Caco-2 (cell line): ENCODE measurements at regions not wholly inside any gene's neighbourhood (a gene's known extent, or its start where the extent isn't known, plus 50 kb on each side); places are given as distances from the start of the nearest gene placed in this dataset.

Source experiments
- BruUV-seq: library from RNA; stranded (reverse); fragments of 400-500 nt; replicated peaks from 2 replicates; lab custom pipeline; 2021; lab: Mats Ljungman, UMichigan
- CTCF ChIA-PET: fragments of 300-600 bp; sonication (Branson Sonifier 250); formaldehyde crosslinking; loops from one replicate; lab custom pipeline; 2022; ENCODE audit warnings: antibody characterized with exemption; lab: Charles Lee
- POLR2A ChIA-PET: fragments of 300-600 bp; sonication (Branson Sonifier 250); formaldehyde crosslinking; loops from one replicate; lab custom pipeline; 2022; ENCODE audit warnings: antibody characterized with exemption; lab: Charles Lee
- DNase-seq, 2 experiments: peaks; one replicate each; pipeline versions ENCODE4 v3.0.0 to v3.0.0-alpha.2; 2020 to 2022
- H3K27me3 ChIP-seq: replicated peaks from 2 replicates; pipeline ENCODE4 v1.6.0; 2011; ENCODE audit warnings: low read length; ENCODE audit not compliant: control insufficient read depth, insufficient read depth
- H3K36me3 ChIP-seq: 2 replicates; pipeline ENCODE4 v1.5.1; 2011; ENCODE audit warnings: low read length; ENCODE audit not compliant: control insufficient read depth, insufficient read depth
- H3K4me1 ChIP-seq: fragments of 250-450 bp; sonication (Bioruptor Pico); 2 replicates; pipeline ENCODE4 v1.5.1; 2020; ENCODE audit warnings: mild to moderate bottlenecking
- H3K4me3 ChIP-seq: 2 replicates; pipeline ENCODE4 v1.5.1; 2011; ENCODE audit warnings: low read depth, mild to moderate bottlenecking, control low read depth, low read length
- H3K9me3 ChIP-seq: fragments of 250-450 bp; sonication (Bioruptor Pico); 2 replicates; pipeline ENCODE4 v1.5.1; 2020; ENCODE audit warnings: mild to moderate bottlenecking, moderate library complexity
- H3K27ac Mint-ChIP-seq: one replicate; pipeline ENCODE4 v1.8.0; 2022; ENCODE audit warnings: mixed read lengths; ENCODE audit not compliant: unreplicated experiment
- H3K27me3 Mint-ChIP-seq: one replicate; pipeline ENCODE4 v1.8.0; 2022; ENCODE audit warnings: mixed read lengths; ENCODE audit not compliant: insufficient read depth, unreplicated experiment
- H3K36me3 Mint-ChIP-seq: one replicate; pipeline ENCODE4 v1.8.0; 2022; ENCODE audit warnings: mild to moderate bottlenecking, mixed read lengths; ENCODE audit not compliant: insufficient read depth, unreplicated experiment
- H3K4me1 Mint-ChIP-seq: one replicate; pipeline ENCODE4 v1.8.0; 2022; ENCODE audit warnings: low read depth, mixed read lengths; ENCODE audit not compliant: unreplicated experiment
- H3K4me3 Mint-ChIP-seq: one replicate; pipeline ENCODE4 v1.8.0; 2022; ENCODE audit warnings: mild to moderate bottlenecking, moderate library complexity, mixed read lengths; ENCODE audit not compliant: unreplicated experiment
- H3K9me3 Mint-ChIP-seq: one replicate; pipeline ENCODE4 v1.8.0; 2022; ENCODE audit warnings: mixed read lengths; ENCODE audit not compliant: unreplicated experiment
- CTCF ChIP-seq, 2 experiments: fragments of 200-600 bp in 1 of 2; IDR thresholded peaks; 1 replicate in 1 of 2; 2 replicates in 1 of 2; pipeline versions ENCODE4 v1.5.1 to v1.8.0; 2011 to 2022; ENCODE audit warnings: antibody characterized with exemption in 1 of 2, control low read depth in 1 of 2, inconsistent platforms in 1 of 2, low read depth in 1 of 2, low read length in 1 of 2, mild to moderate bottlenecking in 1 of 2, moderate library complexity in 1 of 2; ENCODE audit not compliant: insufficient read depth in 1 of 2, severe bottlenecking in 1 of 2, unreplicated experiment in 1 of 2
- intact Hi-C: fragments of 100-400 bp; cut with micrococcal nuclease; formaldehyde crosslinking; loops from one replicate; pipeline ENCODE4 v1.10.0; 2022; ENCODE audit not compliant: unreplicated experiment

- no peaks in the 10 kb centered on the region for H3K4me1 ChIP-seq
- H3K9me3 ChIP-seq: no peaks in the 10 kb centered on the region
- Mint-ChIP-seq H3K27ac (no peak overlapping the region), H3K4me1 (no peaks in the 10 kb centered on the region), H3K27me3 (peaks cover 25% of the 10 kb centered on the region), H3K4me3 (no peak overlapping the region), H3K9me3 (no peaks in the 10 kb centered on the region), H3K36me3 (no peaks in the 10 kb centered on the region)
- no peak for TF ChIP-seq CTCF (IDR thresholded peaks at IDR 0.05; ENCODE audit: insufficient read depth in 1 of 2, low read depth in 1 of 2, low read length in 1 of 2, severe bottlenecking in 1 of 2, unreplicated experiment in 1 of 2)
- CTCF ChIA-PET: no interaction called here
- no peak for DNase-seq
- intact Hi-C loops: no loop called here
- H3K36me3 ChIP-seq: no peaks in the 10 kb centered on the region
- H3K4me3 ChIP-seq: no peak overlapping the region
- POLR2A ChIA-PET: no interaction called here
- BruUV-seq: no TSS peak
- no peaks in the 10 kb centered on the region for H3K27me3 ChIP-seq
Measured at GRCh38 chr2:75338461-75338860, 139.1 kb upstream of the TACR1 start.

- Histone ChIP-seq H3K36me3 (no peaks in the 10 kb centered on the region), H3K27me3 (no peaks in the 10 kb centered on the region), H3K4me3 (no peak overlapping the region), H3K4me1 (no peaks in the 10 kb centered on the region), H3K9me3 (no peaks in the 10 kb centered on the region)
- Mint-ChIP-seq H3K27ac (no peak overlapping the region), H3K4me3 (no peak overlapping the region), H3K4me1 (no peaks in the 10 kb centered on the region), H3K9me3 (no peaks in the 10 kb centered on the region), H3K27me3 (peaks cover 25% of the 10 kb centered on the region), H3K36me3 (no peaks in the 10 kb centered on the region)
- ChIA-PET CTCF (no interaction called here), POLR2A (no interaction called here)
- DNase-seq: no peak
- intact Hi-C loops: no loop called here
- TF ChIP-seq CTCF (IDR thresholded peaks at IDR 0.05; ENCODE audit: insufficient read depth in 1 of 2, low read depth in 1 of 2, low read length in 1 of 2, severe bottlenecking in 1 of 2, unreplicated experiment in 1 of 2): no peak
- BruUV-seq: no TSS peak
Measured at GRCh38 chr2:75337619-75338018, 138.3 kb upstream of the TACR1 start.

GRCh38 chr2:75337016-75337415 is 137.7 kb upstream of the TACR1 start:
- H3K9me3 ChIP-seq: no peaks in the 10 kb centered on the region
- BruUV-seq: no TSS peak
- Mint-ChIP-seq H3K36me3 (no peaks in the 10 kb centered on the region), H3K27ac (no peak overlapping the region), H3K27me3 (peaks cover 23% of the 10 kb centered on the region), H3K4me3 (no peak overlapping the region), H3K9me3 (no peaks in the 10 kb centered on the region), H3K4me1 (no peaks in the 10 kb centered on the region)
- H3K36me3 ChIP-seq: no peaks in the 10 kb centered on the region
- DNase-seq: no peak
- ChIA-PET POLR2A (no interaction called here), CTCF (interaction anchor here (0.7 kb wide), 1 partner anchor 291 kb away, joined by 3 read pairs; no protein-coding TSS in a partner anchor)
- intact Hi-C loops: no loop called here
- H3K4me1 ChIP-seq: no peaks in the 10 kb centered on the region
- no peak overlapping the region for H3K4me3 ChIP-seq
- no peak for TF ChIP-seq CTCF (IDR thresholded peaks at IDR 0.05; ENCODE audit: insufficient read depth in 1 of 2, low read depth in 1 of 2, low read length in 1 of 2, severe bottlenecking in 1 of 2, unreplicated experiment in 1 of 2)
- H3K27me3 ChIP-seq: no peaks in the 10 kb centered on the region
